Stimulated activated CD8-positive, alpha-beta memory T cell treated with anti-CD3 and anti-CD28 coated beads, Interleukin-2, amount 100 ng/mL, for 48 hours (primary cell): ENCODE measurements at regions not wholly inside any gene's neighbourhood (a gene's known extent, or its start where the extent isn't known, plus 50 kb on each side); places are given as distances from the start of the nearest gene placed in this dataset.
"Not testable (repeated sequence)": the region's sequence is repeated elsewhere in the genome, so short reads cannot be mapped to it uniquely, and the experiment has no call there.

ENCODE experiments used
- DNase-seq, 2 donors: peaks; one replicate each; pipeline ENCODE4 v3.0.0-alpha.2; 2020; ENCODE audit warnings: low read depth in 2 of 2

- no peak for DNase-seq
These were observed 114.1 kb downstream of the GXYLT1 start for GRCh38 chr12:42030588-42030987.

DNA sequence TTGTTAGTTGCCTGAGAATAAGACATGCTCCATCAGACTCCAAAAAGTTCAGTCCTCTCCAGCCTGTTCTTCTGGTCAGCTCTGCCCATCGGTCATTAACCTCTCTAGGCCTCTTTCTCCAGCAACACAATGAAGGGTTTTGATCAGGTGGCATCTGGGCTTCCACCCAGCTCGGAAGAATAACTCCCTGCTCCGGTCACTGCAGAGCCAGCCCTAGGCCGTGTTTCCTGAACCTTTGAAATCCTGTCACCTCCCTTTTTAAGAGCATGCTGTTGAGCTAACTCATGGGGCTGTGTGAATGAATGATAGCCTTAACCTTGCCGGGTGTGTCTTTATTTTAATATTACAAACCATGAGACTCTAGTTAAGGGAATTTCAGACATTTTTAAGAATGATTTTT is 117.1 kb downstream of the GXYLT1 start:
- no peak for DNase-seq

GRCh38 chr12:42024495-42024830 is 120.2 kb downstream of the GXYLT1 start:
- DNase-seq, result no peak

GRCh38 chr12:42023733-42024494 is 120.8 kb downstream of the GXYLT1 start:
- DNase-seq, result peak; percentile 60 to 64

- not testable (repeated sequence) for DNase-seq
These were observed 122.7 kb downstream of the GXYLT1 start for GRCh38 chr12:42021937-42022336.

DNA sequence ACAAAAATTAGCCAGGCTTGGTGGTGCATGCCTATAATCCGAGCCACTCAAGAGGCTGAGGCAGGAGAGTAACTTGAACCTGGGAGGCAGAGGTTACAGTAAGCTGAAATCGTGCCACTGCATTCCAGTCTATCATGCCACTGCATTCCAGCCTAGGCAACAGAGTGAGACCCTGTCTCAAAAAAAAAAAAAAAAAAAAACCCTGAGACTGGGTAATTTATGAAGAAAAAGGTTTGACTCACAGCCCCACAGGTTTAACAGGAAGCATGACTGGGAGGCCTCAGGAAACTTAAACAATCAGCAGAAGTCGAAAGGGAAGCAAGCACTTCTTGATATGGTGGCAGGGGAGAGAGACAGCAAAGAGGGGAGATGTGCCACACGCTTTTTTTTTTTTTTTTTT is 123.2 kb downstream of the GXYLT1 start:
- no peak for DNase-seq

- DNase-seq, result no peak
These were observed 124.4 kb downstream of the GXYLT1 start for GRCh38 chr12:42020226-42020625.

- DNase-seq, result no peak
These were observed 124.9 kb downstream of the GXYLT1 start for GRCh38 chr12:42019746-42020145.

GRCh38 chr12:42017051-42017450 is 127.6 kb downstream of the GXYLT1 start:
- DNase-seq, result no peak

GRCh38 chr12:42015051-42015461 is 129.6 kb downstream of the GXYLT1 start:
- no peak for DNase-seq

DNA sequence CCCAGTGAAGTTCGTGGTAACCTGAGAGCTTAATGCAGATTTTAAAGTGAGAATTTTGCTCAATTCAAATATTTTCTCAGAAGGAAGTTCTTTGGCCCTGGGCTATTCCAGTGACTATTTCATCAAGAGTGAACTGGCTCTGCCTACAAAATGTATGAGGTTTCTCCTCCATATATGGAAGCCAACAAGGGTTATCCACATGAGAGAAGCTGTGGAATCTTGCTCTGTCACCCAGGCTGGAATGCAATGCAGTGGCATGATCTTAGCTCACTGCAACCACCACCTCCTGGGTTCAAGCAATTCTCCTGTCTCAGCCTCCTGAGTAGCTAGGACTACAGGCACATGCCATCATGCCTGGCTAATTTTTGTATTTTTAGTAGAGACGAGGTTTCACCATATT is 132.2 kb downstream of the GXYLT1 start:
- not testable (repeated sequence) for DNase-seq

DNA sequence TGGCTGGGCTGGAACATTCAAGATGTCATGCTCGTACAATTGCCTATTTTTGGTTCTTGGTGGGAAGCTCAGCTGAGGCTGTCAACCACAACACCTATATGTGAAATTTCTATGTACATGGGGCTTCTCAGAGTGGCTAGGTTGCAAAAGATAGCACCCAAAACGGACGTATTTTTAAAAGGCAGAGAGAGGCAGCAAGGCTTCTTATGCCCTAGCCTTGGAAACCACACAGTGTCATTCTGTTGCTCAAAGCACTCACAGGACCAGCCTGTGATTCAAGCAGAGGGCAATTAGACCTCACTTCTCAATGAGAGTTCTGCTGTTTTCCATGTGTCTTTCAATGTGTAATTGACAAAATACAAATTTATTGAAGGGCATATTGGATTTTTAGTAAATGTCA is 134.0 kb downstream of the GXYLT1 start:
- DNase-seq, result no peak

- DNase-seq, result no peak
These were observed 134.4 kb downstream of the GXYLT1 start for GRCh38 chr12:42010257-42010656.

DNA sequence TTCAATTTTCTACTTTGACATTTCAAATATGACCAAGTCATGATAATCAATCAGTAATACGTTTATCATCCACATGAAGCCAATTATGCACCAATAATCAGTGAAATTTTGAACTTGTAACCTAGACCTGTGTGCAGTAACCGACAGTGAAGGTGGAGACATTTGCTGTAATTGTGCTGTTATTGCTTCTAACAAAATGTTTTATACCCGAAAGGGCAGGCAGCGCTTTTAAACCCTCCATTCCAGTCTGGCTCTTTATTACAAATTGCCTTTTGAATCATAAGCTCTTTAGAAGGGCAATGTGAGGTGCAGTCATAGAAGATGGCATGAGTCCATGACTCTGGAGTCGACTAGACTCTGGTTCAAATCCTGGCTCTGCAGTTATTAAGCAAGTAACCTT is 135.7 kb downstream of the GXYLT1 start:
- DNase-seq, result no peak

DNA sequence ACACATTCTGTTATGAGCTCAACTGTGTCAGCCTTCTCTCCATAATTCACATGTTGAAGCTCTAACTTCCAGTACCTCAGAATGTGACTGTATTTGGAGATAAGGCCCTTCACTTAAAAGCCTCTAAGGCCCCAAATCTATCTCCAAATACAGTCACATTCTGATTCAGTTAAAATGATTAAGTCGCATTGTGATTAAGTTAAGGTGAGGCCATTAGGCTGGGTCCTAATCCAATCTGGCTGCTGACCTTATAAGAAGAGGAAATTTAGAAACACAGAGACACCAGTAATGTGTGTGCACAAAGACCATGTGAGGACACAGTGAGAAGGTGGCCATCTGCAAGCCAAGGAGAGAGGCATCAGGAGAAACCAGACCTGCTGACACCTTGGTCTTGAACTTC is 141.6 kb downstream of the GXYLT1 start:
- DNase-seq, result no peak

GRCh38 chr12:42002563-42002962 is 142.1 kb downstream of the GXYLT1 start:
- no peak for DNase-seq

DNA sequence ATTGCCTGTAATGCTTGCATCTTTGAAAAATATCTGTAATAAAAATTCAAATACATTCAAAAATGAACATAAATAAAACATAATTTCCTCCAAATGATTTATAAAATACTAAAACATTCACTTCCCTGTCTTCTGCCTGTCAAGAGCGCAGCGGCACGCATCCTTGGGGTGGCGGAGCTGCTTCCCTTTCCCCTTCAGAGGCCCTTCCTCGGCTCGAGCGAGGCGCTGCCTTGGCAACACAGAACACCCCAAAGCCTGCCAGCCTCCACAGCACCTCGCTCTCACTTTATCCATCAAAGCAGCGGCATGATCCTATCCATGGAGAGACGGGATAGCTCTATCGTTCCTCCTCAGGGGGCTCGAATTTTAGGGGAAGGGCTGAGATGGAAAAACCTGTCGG is 146.2 kb downstream of the GXYLT1 start:
- DNase-seq, result no peak

- no peak for DNase-seq
These were observed 151.4 kb downstream of the GXYLT1 start for GRCh38 chr12:41993283-41993682.

GRCh38 chr12:41992692-41993215 is 151.9 kb downstream of the GXYLT1 start:
- DNase-seq, result no peak

DNA sequence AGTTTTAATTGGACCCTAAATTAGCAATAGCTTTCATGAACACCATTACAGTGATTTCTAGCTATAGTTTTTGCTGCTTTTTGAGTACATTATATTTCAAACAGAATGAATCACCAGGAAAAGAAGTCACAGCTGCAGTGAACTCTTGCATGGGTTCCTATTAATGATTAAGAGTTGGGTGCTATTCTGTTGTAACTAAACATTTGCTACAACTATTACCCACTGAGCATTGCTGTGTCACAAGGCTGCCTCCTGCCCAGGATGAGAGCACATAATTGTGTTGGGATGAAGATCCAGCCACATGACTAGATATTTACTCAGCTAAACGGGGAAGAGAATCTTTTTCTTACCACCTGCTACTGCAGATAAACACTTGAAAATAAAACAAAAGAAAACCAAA is 152.7 kb downstream of the GXYLT1 start:
- no peak for DNase-seq

DNA sequence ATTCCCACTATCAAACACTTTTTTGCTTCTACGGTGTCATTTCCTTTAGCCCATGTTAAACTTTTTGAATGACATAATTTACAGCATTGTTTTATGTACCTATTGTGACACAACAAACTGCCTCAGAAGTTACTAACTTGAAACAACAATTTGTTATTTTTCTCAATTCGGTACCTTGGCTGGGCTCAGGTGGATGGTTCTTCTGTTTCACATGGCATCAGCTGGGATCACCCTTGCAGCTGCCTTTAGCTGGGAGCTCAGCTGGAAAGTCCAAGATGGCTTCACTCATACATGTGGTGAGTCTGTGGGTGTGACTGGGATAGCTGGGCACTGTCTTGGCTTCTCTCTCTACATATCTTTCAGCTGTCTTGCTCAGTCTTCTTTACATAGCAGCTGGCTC is 156.0 kb downstream of the GXYLT1 start:
- DNase-seq, result no peak

GRCh38 chr12:41986513-41986912 is 158.2 kb downstream of the GXYLT1 start:
- DNase-seq, result not testable (repeated sequence)

- no peak for DNase-seq
These were observed 160.8 kb downstream of the GXYLT1 start for GRCh38 chr12:41983856-41984255.

GRCh38 chr12:41983394-41983793 is 161.3 kb downstream of the GXYLT1 start:
- no peak for DNase-seq
